ENCODE measurements at regions not wholly inside any gene's neighbourhood (a gene's known extent, or its start where the extent isn't known, plus 50 kb on each side); places are given as distances from the start of the nearest gene placed in this dataset.

GRCh38 chr4:122053186-122053585 lies 98.9 kb upstream of the BLTP1 start:
- Mint-ChIP-seq H3K4me1 (no peaks in the 10 kb centered on the region), H3K36me3 (ENCODE audit: low read depth) (no peaks in the 10 kb centered on the region), H3K4me3 (no peak overlapping the region), H3K9me3 (no peaks in the 10 kb centered on the region), H3K27me3 (no peaks in the 10 kb centered on the region), H3K27ac (no peak overlapping the region)
- DNase-seq, result no peak
- CTCF ChIA-PET, result interaction anchor here (0.8 kb wide), 1 partner anchor 153 kb away, joined by 3 read pairs; no protein-coding TSS in a partner anchor
- POLR2A ChIA-PET, result no interaction called here

- Mint-ChIP-seq H3K27me3 (no peaks in the 10 kb centered on the region), H3K36me3 (ENCODE audit: low read depth) (no peaks in the 10 kb centered on the region), H3K27ac (no peak overlapping the region), H3K4me3 (no peak overlapping the region), H3K4me1 (no peaks in the 10 kb centered on the region), H3K9me3 (no peaks in the 10 kb centered on the region)
- ChIA-PET POLR2A (no interaction called here), CTCF (interaction anchor here (0.8 kb wide), 1 partner anchor 153 kb away, joined by 3 read pairs; no protein-coding TSS in a partner anchor)
- DNase-seq, result no peak
Measured at GRCh38 chr4:122052677-122053076, 99.5 kb upstream of the BLTP1 start.

GRCh38 chr4:122050841-122051240 lies 99.0 kb upstream of the TRPC3 start:
- Mint-ChIP-seq H3K4me3 (no peak overlapping the region), H3K9me3 (no peaks in the 10 kb centered on the region), H3K27ac (no peak overlapping the region), H3K36me3 (ENCODE audit: low read depth) (no peaks in the 10 kb centered on the region), H3K4me1 (no peaks in the 10 kb centered on the region), H3K27me3 (no peaks in the 10 kb centered on the region)
- DNase-seq, result no peak
- ChIA-PET CTCF (no interaction called here), POLR2A (no interaction called here)

- no peak overlapping the region for H3K27ac Mint-ChIP-seq
- CTCF ChIA-PET, result no interaction called here
- no peaks in the 10 kb centered on the region for H3K9me3 Mint-ChIP-seq
- H3K36me3 Mint-ChIP-seq (ENCODE audit: low read depth), result no peaks in the 10 kb centered on the region
- H3K27me3 Mint-ChIP-seq, result no peaks in the 10 kb centered on the region
- no peak for DNase-seq
- no peak overlapping the region for H3K4me3 Mint-ChIP-seq
- POLR2A ChIA-PET, result interaction anchor here (1.0 kb wide), 1 partner anchor 11 kb away, joined by 3 read pairs; no protein-coding TSS in a partner anchor
- H3K4me1 Mint-ChIP-seq, result no peaks in the 10 kb centered on the region
Measured at GRCh38 chr4:122047456-122048425, 95.9 kb upstream of the TRPC3 start.

- Mint-ChIP-seq H3K27ac (no peak overlapping the region), H3K4me1 (no peaks in the 10 kb centered on the region), H3K27me3 (peaks cover 4% of the 10 kb centered on the region), H3K36me3 (ENCODE audit: low read depth) (no peaks in the 10 kb centered on the region), H3K9me3 (no peaks in the 10 kb centered on the region), H3K4me3 (no peak overlapping the region)
- ChIA-PET CTCF (interaction anchor here (1.1 to 1.3 kb wide), 2 partner anchors 96 to 116 kb away, joined by 3 read pairs; no protein-coding TSS in a partner anchor), POLR2A (no interaction called here)
- no peak for DNase-seq
Measured at GRCh38 chr4:122046255-122046654, 94.4 kb upstream of the TRPC3 start.

GRCh38 chr4:122045533-122045932 lies 93.7 kb upstream of the TRPC3 start:
- H3K27me3 Mint-ChIP-seq, result peaks cover 6% of the 10 kb centered on the region
- H3K27ac Mint-ChIP-seq, result no peak overlapping the region
- DNase-seq, result no peak
- no peaks in the 10 kb centered on the region for H3K4me1 Mint-ChIP-seq
- H3K36me3 Mint-ChIP-seq (ENCODE audit: low read depth), result no peaks in the 10 kb centered on the region
- H3K4me3 Mint-ChIP-seq, result no peak overlapping the region
- no peaks in the 10 kb centered on the region for H3K9me3 Mint-ChIP-seq
- ChIA-PET CTCF (interaction anchor here (1.1 to 1.3 kb wide), 2 partner anchors 96 to 116 kb away, joined by 3 read pairs; no protein-coding TSS in a partner anchor), POLR2A (no interaction called here)

- no peak for DNase-seq
- Mint-ChIP-seq H3K27ac (no peak overlapping the region), H3K36me3 (ENCODE audit: low read depth) (no peaks in the 10 kb centered on the region), H3K27me3 (peaks cover 6% of the 10 kb centered on the region), H3K4me1 (no peaks in the 10 kb centered on the region), H3K9me3 (no peaks in the 10 kb centered on the region), H3K4me3 (no peak overlapping the region)
- CTCF ChIA-PET, result no interaction called here
- POLR2A ChIA-PET, result no interaction called here
Measured at GRCh38 chr4:122044501-122044900, 92.6 kb upstream of the TRPC3 start.

GRCh38 chr4:122041312-122041711 lies 89.5 kb upstream of the TRPC3 start:
- CTCF ChIA-PET, result no interaction called here

GRCh38 chr4:122038896-122039295 lies 87.0 kb upstream of the TRPC3 start:
- no peaks in the 10 kb centered on the region for H3K36me3 Mint-ChIP-seq (ENCODE audit: low read depth)
- H3K9me3 Mint-ChIP-seq, result no peaks in the 10 kb centered on the region
- ChIA-PET CTCF (no interaction called here), POLR2A (no interaction called here)
- no peak for DNase-seq
- no peak overlapping the region for H3K4me3 Mint-ChIP-seq
- H3K27me3 Mint-ChIP-seq, result peaks cover 14% of the 10 kb centered on the region
- H3K27ac Mint-ChIP-seq, result no peak overlapping the region
- H3K4me1 Mint-ChIP-seq, result no peaks in the 10 kb centered on the region

More at GRCh38 chr4:122041312-122041711, 89.5 kb upstream of the TRPC3 start:
- H3K4me1 Mint-ChIP-seq, result no peaks in the 10 kb centered on the region
- DNase-seq, result no peak
- H3K9me3 Mint-ChIP-seq, result no peaks in the 10 kb centered on the region
- H3K36me3 Mint-ChIP-seq (ENCODE audit: low read depth), result no peaks in the 10 kb centered on the region
- peaks cover 8% of the 10 kb centered on the region for H3K27me3 Mint-ChIP-seq
- POLR2A ChIA-PET, result no interaction called here
- H3K27ac Mint-ChIP-seq, result no peak overlapping the region
- H3K4me3 Mint-ChIP-seq, result no peak overlapping the region

GRCh38 chr4:122034619-122035018 lies 82.8 kb upstream of the TRPC3 start:
- peaks cover 25% of the 10 kb centered on the region for H3K27me3 Mint-ChIP-seq
- POLR2A ChIA-PET, result no interaction called here
- CTCF ChIA-PET, result no interaction called here
- no peak for DNase-seq
- no peak overlapping the region for H3K4me3 Mint-ChIP-seq
- peaks cover 22% of the 10 kb centered on the region for H3K9me3 Mint-ChIP-seq
- H3K36me3 Mint-ChIP-seq (ENCODE audit: low read depth), result no peaks in the 10 kb centered on the region
- no peaks in the 10 kb centered on the region for H3K4me1 Mint-ChIP-seq
- no peak overlapping the region for H3K27ac Mint-ChIP-seq

GRCh38 chr4:122027203-122027602 lies 75.3 kb upstream of the TRPC3 start:
- peaks cover 19% of the 10 kb centered on the region for H3K27me3 Mint-ChIP-seq
- peaks cover 17% of the 10 kb centered on the region for H3K9me3 Mint-ChIP-seq
- no peak overlapping the region for H3K4me3 Mint-ChIP-seq
- DNase-seq, result no peak
- no peaks in the 10 kb centered on the region for H3K36me3 Mint-ChIP-seq (ENCODE audit: low read depth)
- H3K4me1 Mint-ChIP-seq, result no peaks in the 10 kb centered on the region
- H3K27ac Mint-ChIP-seq, result no peak overlapping the region
- CTCF ChIA-PET, result no interaction called here
- POLR2A ChIA-PET, result no interaction called here

GRCh38 chr4:122017296-122017695 lies 65.4 kb upstream of the TRPC3 start:
- no peaks in the 10 kb centered on the region for H3K9me3 Mint-ChIP-seq

GRCh38 chr4:122015203-122015602 lies 63.3 kb upstream of the TRPC3 start:
- Mint-ChIP-seq H3K9me3 (no peaks in the 10 kb centered on the region), H3K27ac (no peak overlapping the region), H3K4me3 (no peak overlapping the region), H3K36me3 (ENCODE audit: low read depth) (no peaks in the 10 kb centered on the region), H3K4me1 (no peaks in the 10 kb centered on the region), H3K27me3 (peaks cover 14% of the 10 kb centered on the region)
- ChIA-PET POLR2A (no interaction called here), CTCF (no interaction called here)
- DNase-seq, result no peak

More at GRCh38 chr4:122017296-122017695, 65.4 kb upstream of the TRPC3 start:
- ChIA-PET CTCF (no interaction called here), POLR2A (no interaction called here)
- H3K27me3 Mint-ChIP-seq, result peaks cover 8% of the 10 kb centered on the region
- no peak for DNase-seq
- no peaks in the 10 kb centered on the region for H3K4me1 Mint-ChIP-seq
- H3K27ac Mint-ChIP-seq, result no peak overlapping the region
- no peaks in the 10 kb centered on the region for H3K36me3 Mint-ChIP-seq (ENCODE audit: low read depth)
- H3K4me3 Mint-ChIP-seq, result no peak overlapping the region

- H3K36me3 Mint-ChIP-seq (ENCODE audit: low read depth), result no peaks in the 10 kb centered on the region
- H3K4me3 Mint-ChIP-seq, result no peak overlapping the region
- no peaks in the 10 kb centered on the region for H3K4me1 Mint-ChIP-seq
- ChIA-PET CTCF (interaction anchor here (0.8 kb wide), 1 partner anchor 39 kb away, joined by 3 read pairs; no protein-coding TSS in a partner anchor), POLR2A (no interaction called here)
- no peak for DNase-seq
- H3K27me3 Mint-ChIP-seq, result peaks cover 8% of the 10 kb centered on the region
- no peak overlapping the region for H3K27ac Mint-ChIP-seq
- H3K9me3 Mint-ChIP-seq, result no peaks in the 10 kb centered on the region
Measured at GRCh38 chr4:122012735-122013134, 60.9 kb upstream of the TRPC3 start.

All from activated CD4-positive, alpha-beta memory T cell treated with anti-CD3 and anti-CD28 coated beads, Interleukin-2, amount 10 ng/mL, durations not matched to agents 7 days and 5 days (primary cell).